ENCODE measurements at regions not wholly inside any gene's neighbourhood (a gene's known extent, or its start where the extent isn't known, plus 50 kb on each side); places are given as distances from the start of the nearest gene placed in this dataset.

DNA sequence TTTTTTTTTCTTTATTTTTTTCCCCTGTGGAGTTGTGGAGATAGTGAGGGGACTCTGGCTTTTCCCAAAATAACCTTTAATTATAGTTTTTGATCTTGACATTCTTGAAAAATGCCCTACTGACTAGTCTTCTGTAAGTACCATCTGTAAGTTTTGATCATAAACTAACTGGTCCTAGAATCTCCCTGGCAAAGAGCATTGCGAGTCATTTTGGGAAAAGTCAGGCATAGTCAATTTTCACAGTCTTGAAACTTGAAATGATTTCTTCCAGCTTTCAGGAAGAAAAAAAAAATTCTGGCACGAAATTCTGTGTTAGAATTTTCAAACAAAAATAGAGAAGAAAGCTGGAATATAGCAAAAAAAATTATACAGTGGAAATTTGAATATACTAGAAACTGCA lies 181.2 kb upstream of the SNX7 start:
- DNase-seq (ENCODE audit: low spot score), result no peak

DNA sequence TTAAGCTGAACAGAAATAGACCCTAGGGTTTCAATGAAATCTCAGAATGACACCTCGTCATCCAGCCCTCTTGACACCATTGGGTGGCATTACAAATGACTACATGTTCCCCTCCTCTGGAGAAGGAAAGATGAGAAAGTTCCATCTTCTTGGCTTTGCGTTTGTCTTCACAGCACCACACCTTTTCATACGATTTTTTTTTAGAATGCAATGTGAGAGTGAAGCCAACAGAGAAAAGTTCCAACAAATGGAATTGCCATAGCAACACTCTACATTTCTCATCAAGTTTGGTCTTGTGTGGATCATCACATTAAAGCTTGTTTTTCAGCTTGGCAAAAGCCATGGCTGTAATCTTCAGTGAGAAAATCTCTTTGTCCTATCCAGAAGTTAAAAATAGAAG lies 183.4 kb upstream of the SNX7 start:
- no peak for DNase-seq (ENCODE audit: low spot score)

- DNase-seq (ENCODE audit: low spot score), result no peak
These were observed 188.6 kb upstream of the SNX7 start for GRCh38 chr1:98472878-98473277.

GRCh38 chr1:98471633-98472032 lies 189.9 kb upstream of the SNX7 start:
- no peak for DNase-seq (ENCODE audit: low spot score)

GRCh38 chr1:98468111-98468717 lies 193.3 kb upstream of the SNX7 start:
- DNase-seq (ENCODE audit: low spot score), result peak; percentile 8

- no peak for DNase-seq (ENCODE audit: low spot score)
These were observed 193.9 kb upstream of the SNX7 start for GRCh38 chr1:98467586-98467985.

DNA sequence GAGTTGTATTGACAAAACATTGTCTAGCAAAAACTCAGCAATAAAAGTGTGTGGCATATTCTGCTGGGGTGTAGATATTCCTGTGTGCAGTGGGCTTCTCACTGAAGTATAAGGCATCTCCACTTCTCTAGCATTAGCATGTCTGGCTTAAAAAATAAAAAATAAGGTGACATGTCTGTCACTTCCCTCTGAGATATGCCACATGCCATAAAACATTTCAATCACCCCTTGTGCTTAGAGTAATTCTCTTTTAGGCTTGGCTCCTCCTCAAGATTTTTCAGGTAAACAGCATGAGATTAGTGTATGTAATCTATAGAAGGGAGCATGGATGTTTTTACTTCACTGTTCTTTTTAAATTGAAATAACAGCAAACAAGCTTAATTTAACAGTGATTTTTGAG lies 194.4 kb upstream of the SNX7 start:
- DNase-seq (ENCODE audit: low spot score), result no peak

GRCh38 chr1:98461873-98462385 lies 199.6 kb upstream of the SNX7 start:
- no peak for DNase-seq (ENCODE audit: low spot score)

DNA sequence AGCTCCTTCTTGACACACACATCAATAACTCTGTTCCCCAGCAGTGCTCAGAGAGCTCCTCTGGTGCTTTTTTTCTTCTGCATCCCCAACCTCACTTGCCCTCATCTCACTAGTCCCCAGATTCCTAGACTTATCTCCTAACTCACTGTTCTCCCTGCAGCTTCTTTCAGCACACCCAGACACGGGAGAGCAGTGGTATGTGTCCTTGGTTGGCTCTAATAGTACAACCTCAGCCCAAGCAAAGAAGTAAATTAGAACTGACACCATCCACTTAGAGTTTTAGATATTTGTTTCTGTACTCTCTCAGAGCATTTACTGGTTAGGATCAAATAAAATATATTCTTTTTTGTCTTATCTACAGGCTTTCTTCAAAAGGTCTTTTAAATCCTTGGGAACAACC lies 201.4 kb upstream of the SNX7 start:
- no peak for DNase-seq (ENCODE audit: low spot score)

GRCh38 chr1:98459486-98459870 lies 202.0 kb upstream of the SNX7 start:
- DNase-seq (ENCODE audit: low spot score), result no peak

GRCh38 chr1:98458511-98459485 lies 202.7 kb upstream of the SNX7 start:
- DNase-seq (ENCODE audit: low spot score), result no peak

DNA sequence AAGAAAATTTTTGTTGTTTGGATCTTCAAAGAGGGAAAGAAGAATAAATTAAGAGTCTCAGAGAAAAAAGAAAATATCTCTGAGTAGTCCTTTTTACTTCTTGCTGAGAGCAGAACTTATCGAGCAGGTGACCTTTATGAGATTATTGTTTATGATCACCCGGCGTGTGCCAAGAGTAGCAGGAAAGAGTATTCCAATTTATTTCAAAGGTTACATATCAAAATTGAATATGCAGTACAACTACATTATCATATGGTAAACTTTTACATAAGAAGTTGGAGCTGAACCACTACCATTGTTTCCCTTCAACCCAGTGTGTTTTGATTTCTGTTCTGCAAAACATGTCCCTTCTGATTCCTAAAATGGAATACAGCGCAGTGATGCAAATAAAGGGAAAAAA lies 204.3 kb upstream of the SNX7 start:
- no peak for DNase-seq (ENCODE audit: low spot score)

DNA sequence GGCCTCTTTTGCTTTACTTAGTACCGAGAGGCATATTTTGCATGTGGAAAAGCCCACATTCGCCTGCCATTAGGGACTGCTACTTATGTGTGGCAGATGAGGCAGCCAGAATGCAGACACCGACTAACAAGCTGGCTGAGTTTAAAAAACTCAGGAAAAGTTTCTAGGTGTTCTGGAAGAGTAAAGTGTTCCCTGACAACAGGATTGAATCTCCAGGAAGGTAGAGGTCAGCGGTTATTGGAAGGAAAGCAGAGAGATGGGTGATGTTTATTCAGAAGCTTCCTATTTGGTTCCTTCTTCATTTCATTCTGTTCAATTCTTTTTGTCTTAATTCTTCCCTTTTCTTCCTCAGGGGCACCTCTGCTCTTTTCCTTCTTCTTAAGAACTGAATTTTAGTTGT lies 206.9 kb upstream of the SNX7 start:
- no peak for DNase-seq (ENCODE audit: low spot score)

GRCh38 chr1:98453066-98453465 lies 208.5 kb upstream of the SNX7 start:
- no peak for DNase-seq (ENCODE audit: low spot score)

DNA sequence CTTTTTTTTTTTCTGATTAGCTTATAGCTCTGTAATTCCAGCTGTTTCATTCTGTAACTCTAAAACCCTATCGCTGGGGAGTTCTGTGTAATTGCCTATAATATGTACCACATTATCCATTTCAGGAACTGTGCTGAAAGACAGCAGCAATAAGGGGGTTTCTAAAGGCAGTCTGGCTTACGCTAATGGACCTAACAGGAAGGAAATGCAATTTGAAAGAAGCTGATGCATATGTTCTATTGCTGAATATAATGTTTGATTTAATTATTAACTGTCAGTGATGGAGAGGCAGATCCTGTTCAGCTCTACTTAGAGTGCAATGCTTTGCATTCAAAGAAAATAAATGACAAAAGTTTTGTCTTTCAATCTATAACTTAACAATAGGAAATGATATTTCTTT lies 209.4 kb upstream of the SNX7 start:
- no peak for DNase-seq (ENCODE audit: low spot score)

DNA sequence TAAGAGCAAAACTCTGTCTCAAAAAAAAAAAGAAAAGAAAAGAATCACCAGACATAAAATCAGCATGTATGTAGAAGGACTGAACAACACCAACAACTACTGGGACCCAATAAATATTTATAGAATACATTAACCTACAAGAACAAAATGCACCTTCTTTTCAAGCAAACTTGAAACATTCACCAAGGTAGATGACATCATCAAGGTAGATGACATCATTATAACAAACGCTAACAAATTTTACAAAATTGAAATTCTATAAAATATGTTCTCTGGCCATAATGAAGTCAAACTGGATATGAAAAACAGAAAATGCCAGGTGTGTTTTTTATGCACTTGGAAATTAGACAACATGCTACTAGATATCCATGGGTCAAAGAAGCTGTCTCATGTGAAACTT lies 220.2 kb upstream of the SNX7 start:
- DNase-seq (ENCODE audit: low spot score), result no peak

GRCh38 chr1:98439471-98439870 lies 222.1 kb upstream of the SNX7 start:
- DNase-seq (ENCODE audit: low spot score), result no peak

DNA sequence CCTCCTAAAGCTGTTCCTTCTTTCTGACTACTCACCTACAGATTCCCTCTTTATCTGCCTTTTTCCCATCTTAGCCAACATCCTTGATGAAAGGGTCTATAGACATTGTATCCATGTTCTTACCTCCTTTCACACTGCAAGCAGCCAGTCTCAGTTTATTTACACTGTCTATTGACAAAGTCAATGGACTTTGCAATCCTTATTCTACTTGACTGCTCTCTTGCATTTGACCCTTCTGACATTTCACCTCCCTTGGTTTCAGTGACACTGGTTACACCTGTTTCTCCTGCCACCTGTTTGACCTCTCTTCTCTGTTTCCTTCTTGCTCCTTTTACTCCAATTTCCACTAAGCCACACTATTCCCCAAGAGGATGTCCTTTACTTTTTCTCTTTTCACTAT lies 224.0 kb upstream of the SNX7 start:
- no peak for DNase-seq (ENCODE audit: low spot score)

- DNase-seq (ENCODE audit: low spot score), result no peak
These were observed 224.5 kb upstream of the SNX7 start for GRCh38 chr1:98437011-98437410.

GRCh38 chr1:98429965-98430443 lies 231.5 kb upstream of the SNX7 start:
- DNase-seq (ENCODE audit: low spot score), result no peak

DNA sequence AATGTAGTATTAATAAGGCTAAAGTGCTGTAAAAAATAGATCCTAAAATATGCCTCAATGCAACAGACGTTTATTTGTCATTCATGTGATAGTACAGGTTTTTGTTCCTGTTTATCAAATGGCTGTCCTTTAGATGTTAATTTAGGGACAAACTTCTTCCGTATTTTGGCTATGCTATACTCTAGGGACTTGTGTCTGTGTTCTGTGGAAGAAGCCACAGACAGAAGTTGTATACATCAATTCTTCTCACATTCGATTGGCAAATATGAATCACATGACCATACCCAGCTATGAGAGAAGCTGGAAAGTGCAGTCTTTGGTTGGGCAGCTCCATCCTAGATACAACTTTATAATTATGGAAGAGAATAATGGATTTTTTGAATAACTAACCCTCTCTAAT lies 232.7 kb upstream of the SNX7 start:
- DNase-seq (ENCODE audit: low spot score), result no peak

DNA sequence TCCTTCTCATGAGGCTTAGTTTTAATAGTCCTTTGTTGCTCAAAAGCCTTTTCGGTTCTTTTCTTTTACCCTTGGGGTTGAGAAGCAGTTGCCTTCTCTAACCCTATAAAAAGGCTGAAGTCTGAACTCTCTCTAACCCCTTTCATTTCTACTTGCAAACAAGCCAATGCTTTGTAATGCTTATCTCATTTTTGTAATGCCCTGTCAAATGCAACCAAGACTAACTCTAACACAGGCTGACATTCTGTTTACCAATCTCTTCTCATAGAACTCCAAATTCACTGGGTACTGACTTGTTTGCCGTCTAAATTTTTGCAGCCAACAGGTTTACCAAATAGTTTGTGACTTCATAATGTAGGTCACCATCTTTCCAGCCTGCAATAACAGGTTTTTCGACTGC lies 233.9 kb upstream of the SNX7 start:
- no peak for DNase-seq (ENCODE audit: low spot score)

GRCh38 chr1:98426092-98426491 lies 235.4 kb upstream of the SNX7 start:
- DNase-seq (ENCODE audit: low spot score), result no peak

Measured in cerebellar cortex (tissue), 1 donor.